ENCODE measurements at regions not wholly inside any gene's neighbourhood (a gene's known extent, or its start where the extent isn't known, plus 50 kb on each side); places are given as distances from the start of the nearest gene placed in this dataset.

GRCh38 chr16:5841974-5842373 is 744.4 kb upstream of the EEF2KMT start:
- DNase-seq (ENCODE audit: low spot score) = no peak

GRCh38 chr16:5838725-5839124 is 741.1 kb upstream of the EEF2KMT start:
- DNase-seq (ENCODE audit: low spot score) = no peak

- no peak for DNase-seq (ENCODE audit: low spot score)
Observed at GRCh38 chr16:5838071-5838470, 740.5 kb upstream of the EEF2KMT start.

GRCh38 chr16:5837007-5837670 is 739.5 kb upstream of the EEF2KMT start:
- no peak for DNase-seq (ENCODE audit: low spot score)

- no peak for DNase-seq (ENCODE audit: low spot score)
Observed at GRCh38 chr16:5835876-5836275, 738.3 kb upstream of the EEF2KMT start.

- no peak for DNase-seq (ENCODE audit: low spot score)
Observed at GRCh38 chr16:5826332-5826731, 728.7 kb upstream of the EEF2KMT start.

- DNase-seq (ENCODE audit: low spot score) = no peak
Observed at GRCh38 chr16:5820472-5820871, 722.9 kb upstream of the EEF2KMT start.

GRCh38 chr16:5815570-5816237 is 718.1 kb upstream of the EEF2KMT start:
- no peak for DNase-seq (ENCODE audit: low spot score)

- no peak for DNase-seq (ENCODE audit: low spot score)
Observed at GRCh38 chr16:5801396-5801795, 703.8 kb upstream of the EEF2KMT start.

GRCh38 chr16:5793556-5793955 is 696.0 kb upstream of the EEF2KMT start:
- no peak for DNase-seq (ENCODE audit: low spot score)

- DNase-seq (ENCODE audit: low spot score) = no peak
Observed at GRCh38 chr16:5791011-5791657, 693.5 kb upstream of the EEF2KMT start.

- DNase-seq (ENCODE audit: low spot score) = no peak
Observed at GRCh38 chr16:5790512-5790911, 692.9 kb upstream of the EEF2KMT start.

GRCh38 chr16:5789033-5789432 is 691.4 kb upstream of the EEF2KMT start:
- no peak for DNase-seq (ENCODE audit: low spot score)

- DNase-seq (ENCODE audit: low spot score) = no peak
Observed at GRCh38 chr16:5781436-5781835, 683.8 kb upstream of the EEF2KMT start.

- DNase-seq (ENCODE audit: low spot score) = no peak
Observed at GRCh38 chr16:5776876-5777275, 679.3 kb upstream of the EEF2KMT start.

GRCh38 chr16:5775916-5776315 is 678.3 kb upstream of the EEF2KMT start:
- DNase-seq (ENCODE audit: low spot score) = no peak

- DNase-seq (ENCODE audit: low spot score) = no peak
Observed at GRCh38 chr16:5770118-5770517, 672.5 kb upstream of the EEF2KMT start.

GRCh38 chr16:5769513-5769912 is 671.9 kb upstream of the EEF2KMT start:
- no peak for DNase-seq (ENCODE audit: low spot score)

- DNase-seq (ENCODE audit: low spot score) = no peak
Observed at GRCh38 chr16:5768445-5768844, 670.9 kb upstream of the EEF2KMT start.

- no peak for DNase-seq (ENCODE audit: low spot score)
Observed at GRCh38 chr16:5763176-5763575, 665.6 kb upstream of the EEF2KMT start.

- no peak for DNase-seq (ENCODE audit: low spot score)
Observed at GRCh38 chr16:5762362-5762761, 664.8 kb upstream of the EEF2KMT start.

- no peak for DNase-seq (ENCODE audit: low spot score)
Observed at GRCh38 chr16:5761592-5761991, 664.0 kb upstream of the EEF2KMT start.

GRCh38 chr16:5758281-5758680 is 660.7 kb upstream of the EEF2KMT start:
- no peak for DNase-seq (ENCODE audit: low spot score)

GRCh38 chr16:5756969-5757368 is 659.4 kb upstream of the EEF2KMT start:
- no peak for DNase-seq (ENCODE audit: low spot score)
